Mesenteric fat pad (tissue), 1 donor: ENCODE measurements at regions not wholly inside any gene's neighbourhood (a gene's known extent, or its start where the extent isn't known, plus 50 kb on each side); places are given as distances from the start of the nearest gene placed in this dataset.
"Not testable (repeated sequence)": the region's sequence is repeated elsewhere in the genome, so short reads cannot be mapped to it uniquely, and the experiment has no call there.

Experiments
- DNase-seq: peaks from one replicate; pipeline ENCODE4 v3.0.0-alpha.2; 2020; ENCODE audit warnings: low spot score
- donor health status: DM: yes; HTN: yes; CAD: no.

DNA sequence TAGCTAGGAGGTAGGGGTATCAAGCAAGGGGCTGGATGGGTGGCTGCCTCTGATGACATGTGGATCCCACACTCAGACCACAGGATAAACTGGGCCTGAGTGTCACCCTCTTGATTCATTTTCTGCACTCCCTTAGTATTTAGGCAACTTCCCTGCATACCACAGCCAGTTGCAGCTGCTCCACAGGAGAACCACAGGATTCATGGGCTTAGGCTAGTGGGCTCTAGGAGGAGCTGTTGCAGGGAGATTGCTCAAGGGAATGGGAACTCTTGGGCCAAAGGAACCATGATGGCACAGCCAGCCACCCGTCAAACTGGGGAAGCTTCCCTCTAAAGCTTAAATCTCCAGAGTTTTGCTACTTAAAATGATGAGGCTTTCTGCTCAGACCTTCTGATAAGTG lies 269.7 kb upstream of the ASIC2 start:
- no peak for DNase-seq

DNA sequence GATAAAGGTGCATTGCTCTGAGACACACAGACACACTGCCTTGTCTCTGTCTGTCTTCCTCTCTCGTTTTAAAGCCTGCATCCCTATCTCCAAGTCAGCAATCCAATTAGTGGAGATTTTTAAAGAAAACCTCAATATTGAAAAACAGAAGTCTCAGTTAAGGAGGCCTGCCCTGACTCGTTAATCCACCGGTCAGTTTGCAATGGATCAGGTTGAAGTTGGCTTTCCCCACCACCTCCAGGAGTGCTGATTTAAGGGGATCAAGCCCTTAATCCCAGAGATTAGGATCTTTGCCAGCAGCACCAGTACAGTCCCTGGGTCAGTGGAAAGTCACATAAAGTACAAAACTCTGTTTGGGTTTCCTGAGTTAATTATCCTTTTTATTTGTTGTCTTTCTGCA lies 271.1 kb upstream of the ASIC2 start:
- no peak for DNase-seq

DNA sequence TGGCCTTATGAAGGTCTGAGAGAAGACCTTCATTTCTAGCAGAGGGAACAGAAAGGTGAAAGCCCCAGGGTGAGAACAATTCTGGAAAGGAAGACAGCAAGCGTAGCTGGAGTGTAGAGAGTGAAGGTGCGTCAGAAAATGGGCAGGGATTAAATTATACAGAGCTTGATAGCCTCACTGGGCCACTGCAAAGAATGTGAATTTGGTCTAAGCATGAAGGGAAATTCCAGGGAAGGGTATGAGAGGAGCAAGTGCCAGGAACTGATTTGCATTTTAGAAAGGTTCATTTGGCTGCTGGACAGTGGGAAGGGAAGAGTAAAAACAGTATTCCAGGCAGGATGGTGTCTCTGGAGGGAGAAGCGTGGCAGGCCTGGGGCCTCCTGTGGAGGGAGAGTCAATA lies 274.1 kb upstream of the ASIC2 start:
- no peak for DNase-seq

DNA sequence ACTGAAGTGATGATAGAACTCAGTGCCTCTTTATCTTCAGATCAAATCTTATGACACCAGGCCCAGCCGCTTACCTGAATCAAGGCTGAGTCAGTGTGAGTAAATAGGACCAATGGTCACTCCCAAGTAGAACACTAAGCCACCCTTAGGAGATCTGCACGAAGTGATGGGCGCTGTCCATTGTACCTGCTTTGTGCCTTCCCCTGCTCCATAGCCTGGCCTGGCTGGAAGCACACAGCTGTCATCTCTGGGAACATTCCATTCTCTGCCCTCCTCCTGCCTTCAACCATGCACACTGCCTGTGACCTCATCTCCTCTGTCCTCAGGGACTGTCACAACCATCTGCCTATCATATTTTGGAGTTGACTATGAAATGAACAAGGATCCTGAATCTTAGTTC lies 279.5 kb upstream of the ASIC2 start:
- no peak for DNase-seq

DNA sequence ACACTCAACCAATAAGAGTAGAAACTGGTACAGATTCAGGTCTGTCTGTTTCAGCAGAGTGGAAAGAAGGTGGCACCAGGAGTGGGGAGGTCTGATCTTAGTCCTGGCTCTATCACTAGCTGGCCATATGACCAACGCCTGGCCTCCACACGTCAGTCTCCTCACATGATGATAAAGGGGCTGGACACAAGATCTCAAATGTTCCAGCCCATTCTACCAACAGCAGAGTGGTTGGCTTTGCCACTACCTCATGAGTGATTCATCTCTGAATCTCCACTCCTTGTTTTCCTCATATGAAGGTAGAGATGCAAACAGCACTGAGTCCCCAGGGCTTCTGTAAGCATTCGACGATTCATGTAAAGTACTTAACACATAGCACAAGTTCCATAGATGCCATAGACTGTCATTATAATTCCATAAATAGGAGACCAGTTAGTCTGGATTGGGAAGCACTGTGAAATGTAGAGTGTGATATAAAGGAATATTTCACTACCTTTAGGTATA lies 281.9 kb upstream of the ASIC2 start:
- DNase-seq = no peak

DNA sequence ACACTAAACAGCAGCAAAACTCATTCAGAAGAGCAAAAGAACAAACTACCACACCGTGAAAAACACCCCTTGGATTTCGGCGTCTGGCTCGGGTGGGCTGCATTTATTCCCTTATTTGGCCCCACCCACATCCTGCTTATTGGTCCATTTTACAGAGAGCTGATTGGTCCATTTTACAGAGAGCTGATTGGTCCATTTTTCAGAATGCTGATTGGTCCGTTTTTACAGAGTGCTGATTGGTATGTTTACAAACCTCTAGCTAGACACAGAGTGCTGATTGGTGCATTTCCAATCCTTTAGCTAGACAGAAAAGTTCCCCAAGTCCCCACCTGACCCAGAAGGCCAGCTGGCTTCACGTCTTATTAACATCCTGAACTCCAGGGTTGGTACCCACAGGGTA lies 286.6 kb upstream of the ASIC2 start:
- DNase-seq = not testable (repeated sequence)

DNA sequence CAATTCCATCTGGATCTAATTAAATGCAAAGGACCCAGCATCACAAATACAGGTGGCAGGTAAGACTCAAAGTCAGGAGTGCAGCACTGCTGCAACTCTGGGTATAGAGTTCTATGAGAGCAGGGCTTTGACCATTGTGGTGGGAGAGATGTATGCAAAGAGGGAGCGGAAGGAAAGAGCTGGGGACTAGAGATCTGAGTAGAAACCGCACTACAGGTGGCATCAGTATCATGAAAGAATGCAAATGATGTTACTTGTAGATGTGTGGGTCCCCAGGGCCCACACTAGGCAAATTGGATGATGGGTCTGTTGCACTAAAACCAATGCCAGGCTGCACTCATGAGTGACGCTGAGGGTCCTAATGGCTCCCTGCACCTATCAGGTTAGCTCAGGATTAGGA lies 287.1 kb upstream of the ASIC2 start:
- DNase-seq = no peak

DNA sequence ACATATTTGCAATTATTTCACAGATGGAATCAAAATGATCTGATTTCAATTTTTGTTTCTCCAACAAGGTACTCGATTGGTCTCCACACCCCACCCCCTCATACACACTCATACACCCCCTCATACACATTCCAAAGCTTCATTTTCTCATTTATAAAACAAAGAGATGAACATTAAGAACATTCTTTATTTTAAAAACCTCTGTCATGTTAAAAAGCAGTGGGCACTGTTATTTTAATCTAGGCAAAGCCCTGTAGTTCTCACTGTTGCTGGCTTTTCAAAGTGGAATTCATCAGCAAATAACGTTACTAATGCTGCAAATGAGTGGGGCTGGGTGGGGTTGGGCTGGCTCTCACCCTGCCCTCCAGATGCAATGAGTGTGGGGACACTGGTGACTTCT lies 289.6 kb upstream of the ASIC2 start:
- DNase-seq = no peak

DNA sequence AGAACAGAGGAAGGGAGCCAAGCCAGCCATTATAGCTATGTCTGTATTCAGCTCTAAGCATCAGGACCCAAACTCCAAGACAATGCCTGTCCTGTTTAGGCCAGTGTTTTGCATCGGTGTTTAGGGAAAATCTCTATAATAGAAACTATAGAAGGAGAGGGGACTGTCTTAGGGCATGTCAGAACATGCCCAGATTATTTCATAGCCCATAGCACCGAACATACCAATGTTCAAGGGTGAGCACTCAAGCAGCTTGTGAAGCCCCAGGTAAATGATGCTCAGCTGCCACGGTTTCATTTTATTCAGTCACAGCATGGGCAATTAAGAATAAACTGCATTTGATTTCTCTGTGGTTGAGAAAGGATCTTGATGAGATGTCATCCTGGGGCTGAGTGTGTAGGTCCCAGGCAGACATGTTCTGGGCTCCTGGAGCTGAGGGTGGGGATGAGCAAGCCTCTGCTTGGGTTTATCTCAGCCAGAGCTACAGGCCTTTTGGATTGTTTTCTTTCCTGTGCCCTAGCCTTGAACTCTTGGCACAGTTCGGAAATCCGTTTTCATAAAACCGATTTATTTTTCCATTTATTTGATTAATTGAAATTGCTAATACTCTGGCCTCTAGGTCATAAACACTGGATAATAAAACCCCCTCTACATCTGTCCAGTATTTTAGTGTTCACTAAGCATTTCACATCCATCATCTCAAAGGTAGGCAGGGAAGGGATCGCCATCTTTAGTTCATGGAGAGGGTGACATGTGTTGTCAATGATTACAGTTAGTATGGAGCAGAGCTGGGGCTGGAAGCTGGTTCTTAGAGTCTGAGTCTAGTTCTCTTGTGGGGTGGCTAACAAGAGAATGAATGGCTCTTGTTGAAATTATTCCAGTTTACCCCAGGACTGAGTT lies 290.7 kb upstream of the ASIC2 start:
- DNase-seq = no peak

DNA sequence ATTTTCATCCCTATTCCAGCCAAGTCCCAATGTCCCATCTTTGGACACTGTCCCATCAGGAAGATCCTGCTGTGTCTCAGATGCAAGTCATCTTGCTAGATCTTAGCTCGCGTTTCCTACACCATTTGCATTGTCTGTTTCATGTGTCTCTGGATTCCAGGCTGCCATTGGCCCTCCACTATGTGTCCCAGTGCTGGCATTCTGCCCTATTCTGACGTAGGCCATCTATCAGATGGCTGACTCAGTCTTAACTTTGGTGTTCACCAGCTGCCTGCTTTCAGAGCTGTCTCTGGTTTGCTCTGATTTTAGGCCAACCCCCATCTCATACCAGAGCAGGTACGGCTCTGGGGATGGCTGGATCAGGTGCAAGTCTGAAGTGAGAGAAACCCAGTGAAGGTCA lies 300.9 kb upstream of the ASIC2 start:
- DNase-seq = no peak

DNA sequence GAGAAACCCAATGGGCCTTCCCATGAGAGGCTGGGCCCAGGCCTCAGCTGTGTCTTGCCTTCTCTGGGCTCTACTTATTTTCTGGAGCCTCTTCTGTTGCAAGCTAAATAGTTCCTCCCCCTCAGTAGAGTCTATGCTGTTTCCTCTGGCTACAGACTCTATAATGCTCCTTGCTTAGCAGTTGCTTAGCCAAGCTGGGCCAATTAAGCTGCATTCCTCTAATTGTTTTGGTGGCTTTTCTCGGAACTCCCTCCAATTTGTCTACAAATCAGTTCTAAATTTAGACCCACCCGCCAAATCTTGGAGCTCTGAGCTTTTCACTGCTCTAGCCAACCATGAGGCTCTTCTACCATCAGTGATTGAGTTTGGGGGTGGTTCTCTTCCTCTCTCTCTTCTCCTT lies 302.7 kb upstream of the ASIC2 start:
- no peak for DNase-seq

DNA sequence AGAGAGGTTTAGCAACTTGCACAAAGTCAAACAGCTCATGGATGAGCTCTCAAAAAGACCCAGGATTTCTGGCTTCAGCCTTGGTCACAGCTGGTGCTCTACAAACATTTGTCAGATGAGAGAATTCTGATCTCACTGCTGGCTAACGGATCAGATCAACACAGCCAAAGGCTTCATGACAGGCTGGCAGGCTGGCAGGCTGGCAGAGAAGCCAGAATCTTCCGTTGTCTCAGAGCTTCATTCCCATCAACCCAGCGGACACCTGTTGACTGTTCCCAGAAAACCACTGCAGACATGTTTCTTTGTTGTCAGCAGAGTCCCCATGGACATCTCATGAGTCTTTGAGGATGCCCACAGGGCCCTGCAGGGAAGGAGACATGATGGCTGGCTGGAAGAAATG lies 303.8 kb upstream of the ASIC2 start:
- no peak for DNase-seq

DNA sequence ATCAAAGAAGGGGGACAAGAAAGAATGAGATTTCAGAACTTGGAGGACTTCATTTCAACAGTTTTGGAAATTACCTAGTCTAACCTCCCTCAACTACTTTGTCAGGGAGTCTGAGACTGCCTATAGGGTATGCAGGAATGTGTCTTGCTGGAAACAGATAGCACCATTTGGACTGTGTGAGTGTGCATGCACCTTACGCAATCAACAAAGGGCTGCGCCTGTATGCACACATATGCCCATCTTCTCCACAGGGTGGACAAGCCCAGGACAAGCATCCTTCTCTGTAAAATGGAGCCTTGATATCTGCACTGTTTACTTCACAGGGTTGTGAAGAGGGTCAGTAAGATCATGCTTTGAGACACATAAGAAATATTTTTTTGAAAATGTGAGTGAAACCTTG lies 305.7 kb upstream of the ASIC2 start:
- DNase-seq = no peak

DNA sequence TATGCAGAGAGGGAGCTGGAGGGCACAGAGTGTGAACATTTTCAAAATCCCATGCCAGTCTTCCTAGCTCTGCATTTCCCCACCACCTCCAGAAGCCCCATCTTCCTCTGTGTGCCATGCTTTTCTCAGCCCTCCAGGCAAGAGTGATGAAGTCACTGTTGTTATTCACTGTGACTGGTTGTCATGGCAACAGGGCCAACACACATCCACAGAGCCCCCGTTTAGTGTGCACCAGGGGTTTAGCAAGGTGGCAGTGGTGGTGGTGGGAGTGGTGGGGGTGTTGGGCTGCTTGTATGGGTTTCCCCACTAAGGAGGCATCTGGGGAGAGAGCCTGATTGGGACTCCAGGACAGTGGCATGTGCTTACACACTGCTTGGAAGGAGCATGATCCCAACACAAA lies 309.9 kb upstream of the ASIC2 start:
- DNase-seq = no peak

DNA sequence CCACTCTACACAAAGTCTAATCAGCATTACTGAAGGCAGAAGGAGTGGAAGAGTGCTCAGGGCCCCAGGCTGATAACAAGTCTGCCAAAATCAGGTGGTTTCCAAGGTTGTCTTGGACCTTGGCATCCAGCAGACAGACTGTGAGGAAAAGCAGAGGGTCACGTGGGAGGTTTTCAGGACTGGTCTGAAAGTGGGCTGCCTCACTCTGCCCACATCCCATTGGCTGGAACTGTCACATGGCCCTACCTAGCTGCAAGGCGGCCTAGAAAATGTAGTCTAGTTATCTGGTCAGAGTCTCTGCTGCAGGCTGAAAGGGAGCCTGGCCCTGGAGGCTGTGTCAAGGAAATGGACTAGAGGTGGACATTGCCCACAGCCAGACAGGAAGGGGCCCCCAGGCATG lies 310.7 kb upstream of the ASIC2 start:
- no peak for DNase-seq

DNA sequence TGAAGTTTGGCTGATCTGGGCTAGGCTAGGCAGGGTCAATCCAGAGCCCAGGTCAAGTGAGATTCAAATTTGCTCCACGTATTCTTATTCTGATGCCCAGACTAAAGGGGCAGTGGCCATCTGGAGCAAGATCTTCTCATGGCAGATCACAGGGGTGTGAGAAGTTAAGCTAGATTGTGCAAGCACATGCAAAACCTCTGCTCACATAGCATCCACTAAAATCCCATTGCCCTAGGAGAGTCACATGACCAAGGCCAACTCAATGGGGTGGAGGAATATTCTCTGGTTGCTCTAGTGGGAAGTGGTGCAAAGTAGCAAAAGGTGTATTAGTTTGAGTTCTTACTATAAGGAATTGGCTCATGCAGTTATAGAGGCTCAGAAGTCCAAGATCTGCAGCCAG lies 318.4 kb upstream of the ASIC2 start:
- no peak for DNase-seq

DNA sequence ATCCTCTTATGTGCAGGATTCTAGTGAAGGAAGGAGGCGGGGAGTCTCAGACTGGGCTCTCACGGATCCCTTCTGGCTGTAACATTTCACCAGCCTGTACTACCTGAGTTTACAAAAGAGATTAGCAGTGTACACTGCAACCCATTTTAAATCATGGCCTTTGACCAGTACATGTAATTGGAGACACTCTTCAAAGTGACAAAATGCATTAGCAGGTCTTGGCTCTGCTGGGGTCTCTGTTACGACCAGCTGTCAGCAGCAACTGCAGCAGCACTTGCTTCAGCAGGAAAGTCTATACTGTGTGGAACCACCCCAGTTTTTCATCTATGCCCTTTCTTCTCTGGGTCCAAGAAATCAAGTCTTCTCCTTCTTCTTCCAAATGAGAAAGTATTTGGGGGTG lies 322.8 kb upstream of the ASIC2 start:
- no peak for DNase-seq

DNA sequence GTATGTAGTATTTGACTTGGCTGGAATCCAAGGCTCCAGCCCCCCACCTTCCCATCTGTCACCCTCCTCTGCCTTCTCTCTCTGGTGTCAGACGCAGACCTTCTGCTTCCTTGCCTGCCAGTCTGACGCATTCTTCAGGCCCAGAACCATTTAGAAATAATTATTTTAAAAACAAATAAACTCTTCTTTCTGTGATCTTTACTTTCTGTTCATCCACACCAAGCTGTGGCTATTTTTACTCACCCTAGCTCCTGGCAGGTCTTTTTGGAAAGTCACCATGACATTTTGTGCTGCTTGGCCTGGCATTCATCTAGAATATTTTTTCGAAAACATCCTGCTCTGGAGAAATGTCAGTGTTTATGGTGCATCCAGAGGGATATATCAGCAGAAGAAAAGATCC lies 330.7 kb upstream of the ASIC2 start:
- no peak for DNase-seq

DNA sequence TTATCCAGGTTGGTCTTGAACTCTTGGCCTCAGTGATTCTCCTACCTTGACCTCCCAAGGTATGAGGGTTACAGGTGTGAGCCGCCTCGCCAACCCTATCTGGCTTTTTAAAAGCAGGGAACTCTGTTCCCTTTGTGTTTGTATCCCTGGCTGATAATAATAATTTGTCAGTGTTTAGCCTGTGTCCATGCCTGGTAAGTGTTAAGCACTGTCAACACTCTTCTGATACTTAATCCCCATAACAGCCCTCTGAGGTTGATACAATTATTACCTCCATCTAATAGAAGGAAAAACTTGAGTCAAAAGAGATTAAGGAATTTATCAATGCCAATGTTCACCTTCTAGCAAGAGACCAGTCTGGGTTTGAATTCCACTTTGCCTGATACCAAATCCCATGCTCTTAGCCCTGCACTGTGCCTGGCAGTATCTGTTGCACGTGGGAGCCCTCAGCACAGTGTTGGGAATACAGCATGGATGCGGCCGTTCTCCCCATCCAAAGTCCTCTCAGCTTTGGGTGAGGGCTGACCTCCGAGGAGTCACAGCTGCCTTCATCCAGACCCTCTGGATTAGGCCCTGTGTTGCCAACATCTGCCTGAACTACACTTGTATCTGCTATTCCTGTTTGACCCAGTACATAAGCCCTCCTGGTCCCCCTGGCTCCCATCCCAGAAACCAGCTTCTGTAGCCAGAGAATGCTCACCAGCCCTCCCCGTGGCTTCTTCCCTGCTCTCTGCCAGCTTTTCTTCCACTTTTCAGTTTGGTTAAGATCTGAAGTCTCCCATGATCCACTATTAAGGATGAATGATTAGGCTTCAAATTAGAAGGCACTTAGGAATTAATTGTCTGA lies 335.6 kb upstream of the ASIC2 start:
- no peak for DNase-seq

DNA sequence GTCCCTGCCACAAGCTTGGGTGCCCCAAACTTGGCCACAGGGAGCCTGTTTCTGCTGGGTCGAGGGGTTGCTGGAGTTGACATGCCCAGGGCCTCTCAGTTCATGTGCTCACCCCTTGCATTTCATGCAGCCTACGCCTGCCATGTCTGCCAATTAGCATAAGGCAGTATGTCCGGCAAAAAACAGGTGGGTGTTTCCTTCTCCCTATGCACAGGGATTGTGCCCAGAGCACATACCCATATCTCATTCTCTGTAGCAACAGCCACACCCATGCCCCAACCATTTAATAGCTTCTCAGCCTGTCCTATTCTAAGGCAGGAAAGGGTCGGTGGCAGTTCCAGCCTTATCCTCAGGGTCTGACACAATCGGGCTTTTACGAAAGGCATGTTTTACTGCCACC lies 340.4 kb upstream of the ASIC2 start:
- no peak for DNase-seq

DNA sequence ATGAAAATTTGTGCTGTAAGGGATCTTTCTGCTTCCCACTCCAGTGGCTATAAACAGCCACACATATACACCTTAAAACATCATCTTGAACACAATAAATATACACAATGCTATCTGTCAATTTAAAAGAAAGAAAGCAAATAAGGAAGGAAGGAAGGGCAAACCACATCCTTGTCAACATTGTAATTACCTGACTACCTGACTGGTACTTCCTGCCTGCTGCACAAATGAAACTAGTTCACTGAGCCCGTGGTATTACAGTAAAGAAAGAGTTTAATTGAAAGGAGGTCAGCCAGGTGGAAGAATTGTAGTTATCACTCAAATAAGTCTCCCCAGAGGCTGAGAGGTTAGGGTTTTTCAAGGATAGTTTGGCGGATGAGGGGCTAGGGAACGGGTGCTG lies 344.4 kb upstream of the ASIC2 start:
- DNase-seq = no peak

DNA sequence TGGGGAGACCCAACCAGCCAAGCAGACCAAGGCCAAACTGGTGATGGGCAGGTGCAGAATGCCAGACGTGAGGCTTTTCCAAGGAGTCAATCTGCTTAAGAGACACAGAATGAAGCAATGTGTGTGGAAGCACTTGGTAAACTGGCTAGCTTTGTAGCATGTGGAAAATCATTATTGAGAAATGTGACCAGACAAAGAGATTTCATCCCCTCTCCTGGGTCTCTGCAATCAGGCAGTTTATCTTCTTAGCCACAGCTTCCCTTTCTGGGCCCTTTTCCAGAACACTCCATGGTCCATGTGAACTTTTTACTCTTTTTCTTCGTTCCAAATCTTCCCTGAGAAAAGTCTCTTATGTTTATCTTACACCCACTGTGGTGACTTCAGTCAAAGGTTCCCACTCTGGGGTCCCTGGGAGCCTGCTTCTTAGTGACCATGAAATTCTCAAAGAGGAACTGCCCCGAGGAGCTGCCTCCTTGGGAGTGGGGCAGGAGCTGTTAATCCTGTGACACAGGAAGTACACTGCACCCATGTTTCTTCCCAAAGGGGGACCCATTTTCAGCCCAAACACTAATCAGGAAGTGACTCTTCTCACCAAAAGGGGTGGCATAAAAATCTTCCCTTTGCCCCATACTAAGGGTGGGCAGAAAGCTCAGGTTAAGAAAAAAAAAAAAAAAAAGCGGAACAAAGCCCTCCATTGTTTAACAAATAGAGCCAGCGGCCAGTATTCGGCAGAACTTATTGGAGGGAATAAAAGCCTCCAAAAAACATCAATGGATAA lies 346.2 kb upstream of the ASIC2 start:
- no peak for DNase-seq
